Activated B cell treated with CpG ODN at 0.5 μM for 24 hours (primary cell): ENCODE measurements at regions not wholly inside any gene's neighbourhood (a gene's known extent, or its start where the extent isn't known, plus 50 kb on each side); places are given as distances from the start of the nearest gene placed in this dataset.

Source experiments
- ATAC-seq: fragments of 200-7000 bp; cut with Tn5 transposase; one replicate; pipeline ENCODE4 v1.10.0; 2021; ENCODE audit warnings: low read depth, mild to moderate bottlenecking, moderate library complexity
- CTCF ChIA-PET: fragments of 350-600 bp; sonication (Branson Sonifier 250); formaldehyde crosslinking; loops from one replicate; lab custom pipeline; 2021; ENCODE audit warnings: antibody characterized with exemption; lab: Charles Lee
- POLR2A ChIA-PET: fragments of 350-600 bp; sonication (Branson Sonifier 250); formaldehyde crosslinking; loops from one replicate; lab custom pipeline; 2021; ENCODE audit warnings: antibody characterized with exemption; lab: Charles Lee
- DNase-seq: peaks from one replicate; pipeline ENCODE4 v3.0.0; 2022
- H3K27ac Mint-ChIP-seq: one replicate; pipeline ENCODE4 v1.8.0; 2020; ENCODE audit warnings: mixed read lengths
- H3K27me3 Mint-ChIP-seq: one replicate; pipeline ENCODE4 v1.8.0; 2021; ENCODE audit warnings: mixed read lengths
- H3K36me3 Mint-ChIP-seq: one replicate; pipeline ENCODE4 v1.8.0; 2021; ENCODE audit warnings: low read depth, mixed read lengths
- H3K4me1 Mint-ChIP-seq: one replicate; pipeline ENCODE4 v1.8.0; 2021; ENCODE audit warnings: mixed read lengths
- H3K4me3 Mint-ChIP-seq: one replicate; pipeline ENCODE4 v1.8.0; 2020; ENCODE audit warnings: mild to moderate bottlenecking, mixed read lengths
- H3K9me3 Mint-ChIP-seq: one replicate; pipeline ENCODE4 v1.8.0; 2020; ENCODE audit warnings: mixed read lengths
- CTCF ChIP-seq: fragments of 200-600 bp; IDR thresholded peaks from one replicate; pipeline ENCODE4 v1.8.0; 2022; ENCODE audit warnings: antibody characterized with exemption, mild to moderate bottlenecking
- intact Hi-C: fragments of 100-400 bp; cut with micrococcal nuclease; formaldehyde crosslinking; loops from one replicate; pipeline ENCODE4 v1.15.1; 2024

GRCh38 chr2:156657809-156658208, 221.6 kb downstream of the GPD2 start:
- H3K4me1 Mint-ChIP-seq: no peaks in the 10 kb centered on the region
- CTCF ChIA-PET: no interaction called here
- H3K4me3 Mint-ChIP-seq: no peak overlapping the region
- no peaks in the 10 kb centered on the region for H3K9me3 Mint-ChIP-seq
- POLR2A ChIA-PET: no interaction called here
- DNase-seq (no peak), ATAC-seq (no peak)
- intact Hi-C loops: no loop called here
- no peaks in the 10 kb centered on the region for H3K27me3 Mint-ChIP-seq
- no peak overlapping the region for H3K27ac Mint-ChIP-seq
- no peak for TF ChIP-seq CTCF
- H3K36me3 Mint-ChIP-seq: no peaks in the 10 kb centered on the region

GRCh38 chr2:156659694-156660093, 223.5 kb downstream of the GPD2 start:
- H3K27me3 Mint-ChIP-seq: no peaks in the 10 kb centered on the region
- H3K9me3 Mint-ChIP-seq: no peaks in the 10 kb centered on the region
- ATAC-seq (no peak), DNase-seq (no peak)
- H3K27ac Mint-ChIP-seq: no peak overlapping the region
- H3K4me3 Mint-ChIP-seq: no peak overlapping the region
- H3K36me3 Mint-ChIP-seq: no peaks in the 10 kb centered on the region
- CTCF ChIA-PET: no interaction called here
- POLR2A ChIA-PET: no interaction called here
- H3K4me1 Mint-ChIP-seq: no peaks in the 10 kb centered on the region
- intact Hi-C loops: no loop called here
- TF ChIP-seq CTCF: no peak

- intact Hi-C loops: no loop called here
Observed at GRCh38 chr2:156663757-156664409, 227.7 kb downstream of the GPD2 start.

GRCh38 chr2:156666130-156666785, 230.1 kb downstream of the GPD2 start:
- TF ChIP-seq CTCF: no peak
- intact Hi-C loops: no loop called here
- Mint-ChIP-seq H3K27ac (no peak overlapping the region), H3K36me3 (no peaks in the 10 kb centered on the region), H3K4me1 (no peaks in the 10 kb centered on the region), H3K27me3 (no peaks in the 10 kb centered on the region), H3K4me3 (no peak overlapping the region), H3K9me3 (peaks cover 7% of the 10 kb centered on the region)
- DNase-seq (no peak), ATAC-seq (no peak)
- CTCF ChIA-PET: no interaction called here
- POLR2A ChIA-PET: no interaction called here

More at GRCh38 chr2:156663757-156664409, 227.7 kb downstream of the GPD2 start:
- Mint-ChIP-seq H3K9me3 (peaks cover 7% of the 10 kb centered on the region), H3K27me3 (no peaks in the 10 kb centered on the region), H3K36me3 (no peaks in the 10 kb centered on the region), H3K4me3 (no peak overlapping the region), H3K27ac (no peak overlapping the region), H3K4me1 (no peaks in the 10 kb centered on the region)
- ATAC-seq: no peak
- ChIA-PET POLR2A (no interaction called here), CTCF (no interaction called here)
- DNase-seq: no peak
- TF ChIP-seq CTCF: no peak

GRCh38 chr2:156670104-156670503, 233.9 kb downstream of the GPD2 start:
- intact Hi-C loops: no loop called here
- ATAC-seq (no peak), DNase-seq (no peak)
- Mint-ChIP-seq H3K9me3 (peaks cover 7% of the 10 kb centered on the region), H3K27me3 (no peaks in the 10 kb centered on the region), H3K36me3 (no peaks in the 10 kb centered on the region), H3K27ac (no peak overlapping the region), H3K4me1 (no peaks in the 10 kb centered on the region), H3K4me3 (no peak overlapping the region)
- no peak for TF ChIP-seq CTCF
- CTCF ChIA-PET: no interaction called here
- POLR2A ChIA-PET: no interaction called here
